ENCODE measurements at regions not wholly inside any gene's neighbourhood (a gene's known extent, or its start where the extent isn't known, plus 50 kb on each side); places are given as distances from the start of the nearest gene placed in this dataset.

GRCh38 chr7:19437446-19437845 lies 271.4 kb downstream of the POLR1F start:
- no peak for TF ChIP-seq CTCF (IDR thresholded peaks at IDR 0.05; ENCODE audit: low read depth, low read length, missing control alignments)
- DNase-seq (ENCODE audit: extremely low read depth, low read depth): no peak
- H3K4me3 ChIP-seq (replicated peaks; ENCODE audit: low read depth, low read length): no peak overlapping the region

- H3K4me3 ChIP-seq (replicated peaks; ENCODE audit: low read depth, low read length): no peak overlapping the region
- DNase-seq (ENCODE audit: extremely low read depth, low read depth): no peak
- no peak for TF ChIP-seq CTCF (IDR thresholded peaks at IDR 0.05; ENCODE audit: low read depth, low read length, missing control alignments)
Observed at GRCh38 chr7:19427944-19428343, 280.9 kb downstream of the POLR1F start.

GRCh38 chr7:19421861-19422260 lies 276.6 kb upstream of the FERD3L start:
- no peak for TF ChIP-seq CTCF (IDR thresholded peaks at IDR 0.05; ENCODE audit: low read depth, low read length, missing control alignments)
- DNase-seq (ENCODE audit: extremely low read depth, low read depth): no peak
- H3K4me3 ChIP-seq (replicated peaks; ENCODE audit: low read depth, low read length): no peak overlapping the region

GRCh38 chr7:19417231-19417630 lies 272.0 kb upstream of the FERD3L start:
- no peak overlapping the region for H3K4me3 ChIP-seq (replicated peaks; ENCODE audit: low read depth, low read length)
- no peak for DNase-seq (ENCODE audit: extremely low read depth, low read depth)
- TF ChIP-seq CTCF (IDR thresholded peaks at IDR 0.05; ENCODE audit: low read depth, low read length, missing control alignments): no peak

GRCh38 chr7:19415123-19415522 lies 269.9 kb upstream of the FERD3L start:
- H3K4me3 ChIP-seq (replicated peaks; ENCODE audit: low read depth, low read length): no peak overlapping the region
- no peak for DNase-seq (ENCODE audit: extremely low read depth, low read depth)
- no peak for TF ChIP-seq CTCF (IDR thresholded peaks at IDR 0.05; ENCODE audit: low read depth, low read length, missing control alignments)

GRCh38 chr7:19413443-19413965 lies 268.3 kb upstream of the FERD3L start:
- no peak for TF ChIP-seq CTCF (IDR thresholded peaks at IDR 0.05; ENCODE audit: low read depth, low read length, missing control alignments)
- no peak overlapping the region for H3K4me3 ChIP-seq (replicated peaks; ENCODE audit: low read depth, low read length)
- DNase-seq (ENCODE audit: extremely low read depth, low read depth): no peak

GRCh38 chr7:19410691-19411090 lies 265.5 kb upstream of the FERD3L start:
- DNase-seq (ENCODE audit: extremely low read depth, low read depth): no peak
- no peak for TF ChIP-seq CTCF (IDR thresholded peaks at IDR 0.05; ENCODE audit: low read depth, low read length, missing control alignments)
- no peak overlapping the region for H3K4me3 ChIP-seq (replicated peaks; ENCODE audit: low read depth, low read length)

Measured in HFF-Myc (cell line).